Tibial nerve (tissue), 4 donors: ENCODE measurements at regions not wholly inside any gene's neighbourhood (a gene's known extent, or its start where the extent isn't known, plus 50 kb on each side); places are given as distances from the start of the nearest gene placed in this dataset.
"Not testable (repeated sequence)": the region's sequence is repeated elsewhere in the genome, so short reads cannot be mapped to it uniquely, and the experiment has no call there.

Source experiments
- DNase-seq, 2 donors: peaks; one replicate each; pipeline ENCODE4 v3.0.0-alpha.2; 2019; ENCODE audit warnings: low spot score in 2 of 2
- H3K27ac ChIP-seq, 4 donors: fragments of 200-600 bp; sonication (generic) in 3 of 4; one replicate each; pipeline ENCODE4 v1.5.1; 2017 to 2019; ENCODE audit warnings: mild to moderate bottlenecking in 1 of 4
- H3K27me3 ChIP-seq, 2 donors: fragments of 200-600 bp; sonication (generic) in 1 of 2; one replicate each; pipeline versions ENCODE4 v1.5.1 to v1.6.0; 2017 to 2019
- H3K36me3 ChIP-seq, 3 donors: fragments of 200-600 bp; sonication (generic); one replicate each; pipeline ENCODE4 v1.5.1; 2018 to 2019
- H3K4me1 ChIP-seq, 4 donors: fragments of 200-600 bp; sonication (generic) in 3 of 4; one replicate each; pipeline ENCODE4 v1.5.1; 2017 to 2019
- H3K4me3 ChIP-seq, 4 donors: fragments of 200-600 bp; sonication (generic) in 3 of 4; one replicate each; pipeline ENCODE4 v1.5.1; 2017 to 2019; ENCODE audit warnings: mild to moderate bottlenecking in 1 of 4, moderate library complexity in 1 of 4
- H3K9me3 ChIP-seq, 4 donors: fragments of 200-600 bp; sonication (generic) in 3 of 4; one replicate each; pipeline ENCODE4 v1.5.1; 2017 to 2019
- CTCF ChIP-seq, 5 experiments: fragments of 200-600 bp in 3 of 5; fragments of 450-650 bp in 2 of 5; sonication (generic) in 3 of 5; IDR thresholded peaks; one replicate each; pipeline ENCODE4 v1.5.1; 2016 to 2019; ENCODE audit warnings: antibody characterized with exemption in 5 of 5, mild to moderate bottlenecking in 3 of 5, moderate library complexity in 2 of 5
- EP300 ChIP-seq, 2 donors: sonication (generic); formaldehyde crosslinking; IDR thresholded peaks; one replicate each; pipeline ENCODE4 v1.6.1; 2017; ENCODE audit warnings: antibody characterized with exemption in 2 of 2, mild to moderate bottlenecking in 1 of 2
- POLR2A ChIP-seq, 2 donors: fragments of 450-650 bp; IDR thresholded peaks; one replicate each; pipeline ENCODE4 v1.6.1; 2017; ENCODE audit warnings: antibody characterized with exemption in 2 of 2, mild to moderate bottlenecking in 2 of 2, moderate library complexity in 2 of 2
- WGBS, 2 donors: methylation state at CpG; one replicate each; pipeline ENCODE4 v1.1.5; 2018; 5-methylcytosine and 5-hydroxymethylcytosine counted together

GRCh38 chr12:5102261-5102789, 58.6 kb downstream of the KCNA5 start:
- peaks cover 0 to 5% (median 0%) of the 10 kb centered on the region in 4 donors for H3K9me3 ChIP-seq
- no peak for DNase-seq
- H3K27ac ChIP-seq = no peak overlapping the region
- H3K4me3 ChIP-seq = no peak overlapping the region
- H3K27me3 ChIP-seq = no peaks in the 10 kb centered on the region
- H3K36me3 ChIP-seq = no peaks in the 10 kb centered on the region
- TF ChIP-seq EP300 (IDR thresholded peaks at IDR 0.05) = no peak
- TF ChIP-seq CTCF (IDR thresholded peaks at IDR 0.05) = no peak
- TF ChIP-seq POLR2A (IDR thresholded peaks at IDR 0.05) = no peak
- WGBS, 2 donors = 55 to 59% methylated on average over 5 of the region's 5 CpGs
- peaks cover 0 to 5% (median 0%) of the 10 kb centered on the region in 4 donors for H3K4me1 ChIP-seq

GRCh38 chr12:5102806-5103205, 59.1 kb downstream of the KCNA5 start:
- peaks cover 0 to 5% (median 0%) of the 10 kb centered on the region in 4 donors for H3K9me3 ChIP-seq
- WGBS, 2 donors = 97 to 100% methylated on average over 1 of the region's 1 CpG
- peaks cover 0 to 5% (median 0%) of the 10 kb centered on the region in 4 donors for H3K4me1 ChIP-seq
- no peak overlapping the region for H3K4me3 ChIP-seq
- TF ChIP-seq POLR2A (IDR thresholded peaks at IDR 0.05) (no peak), CTCF (IDR thresholded peaks at IDR 0.05) (no peak), EP300 (IDR thresholded peaks at IDR 0.05) (no peak)
- no peak for DNase-seq
- no peak overlapping the region for H3K27ac ChIP-seq
- H3K27me3 ChIP-seq = no peaks in the 10 kb centered on the region
- H3K36me3 ChIP-seq = no peaks in the 10 kb centered on the region

GRCh38 chr12:5110345-5110744, 66.7 kb downstream of the KCNA5 start:
- no peak overlapping the region for H3K27ac ChIP-seq
- H3K27me3 ChIP-seq = no peaks in the 10 kb centered on the region
- no peak overlapping the region for H3K4me3 ChIP-seq
- TF ChIP-seq CTCF (IDR thresholded peaks at IDR 0.05) (no peak), EP300 (IDR thresholded peaks at IDR 0.05) (no peak), POLR2A (IDR thresholded peaks at IDR 0.05) (no peak)
- peaks cover 0 to 3% (median 0%) of the 10 kb centered on the region in 4 donors for H3K4me1 ChIP-seq
- peaks cover 0 to 5% (median 0%) of the 10 kb centered on the region in 4 donors for H3K9me3 ChIP-seq
- H3K36me3 ChIP-seq = no peaks in the 10 kb centered on the region
- WGBS, 2 donors = 84 to 92% methylated on average over 1 of the region's 1 CpG
- DNase-seq = no peak

GRCh38 chr12:5114436-5114835, 70.8 kb downstream of the KCNA5 start:
- Histone ChIP-seq H3K36me3 (no peaks in the 10 kb centered on the region), H3K27ac (peak overlapping the region in 2 of 4 donors; percentile 18 to 65), H3K4me3 (no peak overlapping the region), H3K9me3 (no peaks in the 10 kb centered on the region), H3K27me3 (no peaks in the 10 kb centered on the region), H3K4me1 (peaks cover 0 to 4% (median 0%) of the 10 kb centered on the region in 4 donors)
- TF ChIP-seq CTCF (IDR thresholded peaks at IDR 0.05) = no peak
- no peak for TF ChIP-seq POLR2A (IDR thresholded peaks at IDR 0.05)
- no peak for TF ChIP-seq EP300 (IDR thresholded peaks at IDR 0.05)
- DNase-seq = peak in 1 of 2 donors; percentile 11
- WGBS, 2 donors = 51 to 59% methylated on average over 7 of the region's 7 CpGs

- H3K4me3 ChIP-seq, H3K9me3 ChIP-seq, H3K36me3 ChIP-seq, H3K4me1 ChIP-seq, DNase-seq, H3K27ac ChIP-seq, H3K27me3 ChIP-seq: not testable (repeated sequence)
- no CpG with 5 or more reads among the region's 20 CpGs for WGBS, 2 donors
Observed at GRCh38 chr12:5121784-5122183, 78.1 kb downstream of the KCNA5 start.

- WGBS, 2 donors = 98% methylated on average over 8 of the region's 14 CpGs
- H3K9me3 ChIP-seq, H3K4me3 ChIP-seq, H3K27ac ChIP-seq, H3K27me3 ChIP-seq, H3K36me3 ChIP-seq, H3K4me1 ChIP-seq, DNase-seq: not testable (repeated sequence)
Observed at GRCh38 chr12:5122256-5122831, 78.7 kb downstream of the KCNA5 start.
